Fibroblast of lung (primary cell): ENCODE measurements at regions not wholly inside any gene's neighbourhood (a gene's known extent, or its start where the extent isn't known, plus 50 kb on each side); places are given as distances from the start of the nearest gene placed in this dataset.

Source experiments
- EZH2 ChIP-seq: IDR thresholded peaks from 2 replicates; pipeline ENCODE4 v1.5.1; 2012; ENCODE audit warnings: low read length, control low read depth, mild to moderate bottlenecking; ENCODE audit errors: missing control alignments
- TF ChIP-seq, protein P1 (sequence below), 2 donors: IDR thresholded peaks in 1 of 2; conservative IDR thresholded peaks in 1 of 2; 1 replicate in 1 of 2; 2 replicates in 1 of 2; pipeline ENCODE4 v1.5.1; 2011 to 2012; ENCODE audit warnings: low read length in 2 of 2, control low read depth in 1 of 2, inconsistent platforms in 1 of 2, low read depth in 1 of 2, mild to moderate bottlenecking in 1 of 2

DNA sequence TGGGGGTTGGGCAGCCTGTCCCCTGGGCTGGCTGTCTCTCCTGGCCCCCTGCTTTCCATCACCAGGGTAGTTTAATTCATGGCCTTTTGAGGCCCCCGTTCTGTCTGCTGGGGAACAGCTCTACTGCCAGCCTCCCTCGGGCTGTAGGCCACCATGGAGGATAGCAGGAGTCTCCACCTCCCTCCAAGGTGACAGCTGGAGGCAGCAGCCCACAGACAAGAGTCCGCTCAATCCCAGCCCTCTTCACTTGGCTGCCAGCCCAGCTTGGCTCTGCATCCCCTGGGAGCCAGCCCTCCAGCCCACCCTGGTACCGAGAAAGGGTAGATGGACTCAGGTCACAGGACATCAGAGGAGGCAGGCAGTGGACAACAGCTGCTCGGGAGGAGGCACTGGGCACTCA is 194.6 kb upstream of the SDK2 start:
- TF ChIP-seq, protein P1, sequence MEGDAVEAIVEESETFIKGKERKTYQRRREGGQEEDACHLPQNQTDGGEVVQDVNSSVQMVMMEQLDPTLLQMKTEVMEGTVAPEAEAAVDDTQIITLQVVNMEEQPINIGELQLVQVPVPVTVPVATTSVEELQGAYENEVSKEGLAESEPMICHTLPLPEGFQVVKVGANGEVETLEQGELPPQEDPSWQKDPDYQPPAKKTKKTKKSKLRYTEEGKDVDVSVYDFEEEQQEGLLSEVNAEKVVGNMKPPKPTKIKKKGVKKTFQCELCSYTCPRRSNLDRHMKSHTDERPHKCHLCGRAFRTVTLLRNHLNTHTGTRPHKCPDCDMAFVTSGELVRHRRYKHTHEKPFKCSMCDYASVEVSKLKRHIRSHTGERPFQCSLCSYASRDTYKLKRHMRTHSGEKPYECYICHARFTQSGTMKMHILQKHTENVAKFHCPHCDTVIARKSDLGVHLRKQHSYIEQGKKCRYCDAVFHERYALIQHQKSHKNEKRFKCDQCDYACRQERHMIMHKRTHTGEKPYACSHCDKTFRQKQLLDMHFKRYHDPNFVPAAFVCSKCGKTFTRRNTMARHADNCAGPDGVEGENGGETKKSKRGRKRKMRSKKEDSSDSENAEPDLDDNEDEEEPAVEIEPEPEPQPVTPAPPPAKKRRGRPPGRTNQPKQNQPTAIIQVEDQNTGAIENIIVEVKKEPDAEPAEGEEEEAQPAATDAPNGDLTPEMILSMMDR (conservative IDR thresholded peaks at IDR 0.05 in 1 of 2, IDR thresholded peaks at IDR 0.05 in 1 of 2; ENCODE audit: low read depth in 1 of 2, low read length in 2 of 2), result no peak
- TF ChIP-seq EZH2, result no peak
